Smooth muscle cell (in vitro differentiated cells): ENCODE measurements at regions not wholly inside any gene's neighbourhood (a gene's known extent, or its start where the extent isn't known, plus 50 kb on each side); places are given as distances from the start of the nearest gene placed in this dataset.
"Not testable (repeated sequence)": the region's sequence is repeated elsewhere in the genome, so short reads cannot be mapped to it uniquely, and the experiment has no call there.

Experiments
- DNase-seq: peaks from one replicate; lab custom pipeline; 2025; ENCODE audit not compliant: unreplicated experiment; lab: John Stamatoyannopoulos, UW
- H2AFZ ChIP-seq: fragments of 200-600 bp; sonication (generic); 2 replicates; pipeline ENCODE4 v1.6.0; 2016; ENCODE audit warnings: antibody characterized with exemption, low read depth, mild to moderate bottlenecking
- H3F3A ChIP-seq: fragments of 200-600 bp; sonication (generic); 2 replicates; pipeline ENCODE4 v1.6.0; 2017; ENCODE audit warnings: antibody characterized with exemption, low read depth
- H3K27ac ChIP-seq: fragments of 200-600 bp; sonication (generic); 2 replicates; pipeline ENCODE4 v1.5.1; 2016; ENCODE audit warnings: low read depth, mild to moderate bottlenecking
- H3K27me3 ChIP-seq: fragments of 200-600 bp; sonication (generic); 2 replicates; pipeline ENCODE4 v1.6.1; 2016; ENCODE audit warnings: low read depth, mild to moderate bottlenecking
- H3K36me3 ChIP-seq: fragments of 200-600 bp; sonication (generic); 2 replicates; pipeline ENCODE4 v1.5.1; 2016; ENCODE audit warnings: low read depth
- H3K4me1 ChIP-seq: fragments of 200-600 bp; sonication (generic); 2 replicates; pipeline ENCODE4 v1.5.1; 2016; ENCODE audit warnings: low read depth
- H3K4me2 ChIP-seq: fragments of 200-600 bp; sonication (generic); 2 replicates; pipeline ENCODE4 v1.6.0; 2016; ENCODE audit warnings: mild to moderate bottlenecking
- H3K4me3 ChIP-seq: fragments of 200-600 bp; sonication (generic); 2 replicates; pipeline ENCODE4 v1.5.1; 2016; ENCODE audit warnings: mild to moderate bottlenecking
- H3K79me2 ChIP-seq: fragments of 200-600 bp; sonication (generic); 2 replicates; pipeline ENCODE4 v1.6.0; 2016; ENCODE audit warnings: low read depth, mild to moderate bottlenecking
- H3K9ac ChIP-seq: fragments of 200-600 bp; sonication (generic); 2 replicates; pipeline ENCODE4 v1.6.0; 2016; ENCODE audit warnings: low read depth
- H3K9me3 ChIP-seq: fragments of 200-600 bp; sonication (generic); replicated peaks from 2 replicates; pipeline ENCODE4 v1.5.1; 2016; ENCODE audit warnings: low read depth
- H4K20me1 ChIP-seq: fragments of 200-600 bp; sonication (generic); 2 replicates; pipeline ENCODE4 v1.6.0; 2016; ENCODE audit warnings: low read depth
- CTCF ChIP-seq: fragments of 200-600 bp; sonication (generic); IDR thresholded peaks from 2 replicates; pipeline ENCODE4 v1.5.1; 2017; ENCODE audit warnings: borderline replicate concordance, mild to moderate bottlenecking, antibody characterized with exemption; ENCODE audit not compliant: insufficient read depth, poor library complexity, severe bottlenecking
- WGBS: methylation state at CpG from one replicate; pipeline ENCODE4 v1.1.7; 2016; ENCODE audit warnings: low lambda C conversion rate; 5-methylcytosine and 5-hydroxymethylcytosine counted together

GRCh38 chr5:154538492-154538891 lies 60.5 kb upstream of the HAND1 start:
- Histone ChIP-seq H4K20me1 (no peaks in the 10 kb centered on the region), H3K36me3 (no peaks in the 10 kb centered on the region), H3K27me3 (no peaks in the 10 kb centered on the region), H3K4me3 (no peak overlapping the region), H3K4me2 (no peak overlapping the region), H3K4me1 (peaks cover 24% of the 10 kb centered on the region), H3K9ac (no peak overlapping the region), H2AFZ (no peak overlapping the region), H3K79me2 (no peaks in the 10 kb centered on the region), H3K9me3 (no peaks in the 10 kb centered on the region), H3F3A (peaks cover 3% of the 10 kb centered on the region), H3K27ac (no peak overlapping the region)
- TF ChIP-seq CTCF: no peak
- 92% methylated on average over 6 of the region's 6 CpGs for WGBS
- DNase-seq: no peak

GRCh38 chr5:154536439-154536838 lies 58.4 kb upstream of the HAND1 start:
- H3F3A ChIP-seq, H3K79me2 ChIP-seq, H2AFZ ChIP-seq, H3K4me1 ChIP-seq, H3K9ac ChIP-seq, DNase-seq, H3K4me2 ChIP-seq, H3K4me3 ChIP-seq, H4K20me1 ChIP-seq, H3K36me3 ChIP-seq, H3K27ac ChIP-seq, H3K9me3 ChIP-seq, H3K27me3 ChIP-seq: not testable (repeated sequence)
- WGBS: 100% methylated on average over 4 of the region's 4 CpGs

GRCh38 chr5:154535535-154535934 lies 57.5 kb upstream of the HAND1 start:
- WGBS: 92% methylated on average over 2 of the region's 2 CpGs
- H3K27ac ChIP-seq: no peak overlapping the region
- no peak overlapping the region for H3K9ac ChIP-seq

GRCh38 chr5:154534457-154535050 lies 56.5 kb upstream of the HAND1 start:
- H3K9me3 ChIP-seq: no peaks in the 10 kb centered on the region
- H4K20me1 ChIP-seq: no peaks in the 10 kb centered on the region
- H3K4me2 ChIP-seq: no peak overlapping the region
- no peak overlapping the region for H3K27ac ChIP-seq
- WGBS: 83% methylated on average over 12 of the region's 12 CpGs
- H2AFZ ChIP-seq: no peak overlapping the region
- no peaks in the 10 kb centered on the region for H3F3A ChIP-seq
- no peaks in the 10 kb centered on the region for H3K79me2 ChIP-seq
- H3K36me3 ChIP-seq: no peaks in the 10 kb centered on the region
- H3K27me3 ChIP-seq: no peaks in the 10 kb centered on the region
- H3K9ac ChIP-seq: no peak overlapping the region
- no peaks in the 10 kb centered on the region for H3K4me1 ChIP-seq
- no peak overlapping the region for H3K4me3 ChIP-seq
- no peak for TF ChIP-seq CTCF
- DNase-seq: no peak

More at GRCh38 chr5:154535535-154535934, 57.5 kb upstream of the HAND1 start:
- no peaks in the 10 kb centered on the region for H3K79me2 ChIP-seq
- TF ChIP-seq CTCF: no peak
- no peak overlapping the region for H2AFZ ChIP-seq
- H3K4me3 ChIP-seq: no peak overlapping the region
- no peaks in the 10 kb centered on the region for H3K27me3 ChIP-seq
- DNase-seq: no peak
- H3K4me1 ChIP-seq: no peaks in the 10 kb centered on the region
- no peaks in the 10 kb centered on the region for H3K9me3 ChIP-seq
- H3K36me3 ChIP-seq: no peaks in the 10 kb centered on the region
- no peak overlapping the region for H3K4me2 ChIP-seq
- H4K20me1 ChIP-seq: no peaks in the 10 kb centered on the region
- H3F3A ChIP-seq: no peaks in the 10 kb centered on the region
